Small intestine (tissue), 7 donors: ENCODE measurements at regions not wholly inside any gene's neighbourhood (a gene's known extent, or its start where the extent isn't known, plus 50 kb on each side); places are given as distances from the start of the nearest gene placed in this dataset.

Experiments used
- DNase-seq, 2 donors: peaks; one replicate each; pipeline versions ENCODE4 v3.0.0 to v3.0.0-alpha.2; 2013
- FAIRE-seq: peaks from 2 replicates; lab custom pipeline; 2012; peaks lifted over from hg19 to GRCh38; lab: Jason Lieb, UNC
- H3K27ac ChIP-seq, 3 donors: one replicate each; pipeline ENCODE4 v1.5.1; 2013; ENCODE audit warnings: low read length in 2 of 3, mild to moderate bottlenecking in 2 of 3, control low read depth in 1 of 3, inconsistent platforms in 1 of 3, low read depth in 1 of 3, moderate library complexity in 1 of 3
- H3K27me3 ChIP-seq, 3 donors: one replicate each; pipeline ENCODE4 v1.6.1; 2013; ENCODE audit warnings: low read length in 3 of 3, inconsistent platforms in 1 of 3; ENCODE audit not compliant: control insufficient read depth in 3 of 3, insufficient read depth in 3 of 3
- H3K36me3 ChIP-seq, 3 donors: one replicate each; pipeline ENCODE4 v1.6.1; 2013; ENCODE audit warnings: low read length in 3 of 3, inconsistent platforms in 1 of 3, low read depth in 1 of 3, mild to moderate bottlenecking in 1 of 3, moderate library complexity in 1 of 3; ENCODE audit not compliant: control insufficient read depth in 3 of 3, insufficient read depth in 2 of 3
- H3K4me1 ChIP-seq, 3 donors: one replicate each; pipeline ENCODE4 v1.6.1; 2013; ENCODE audit warnings: low read length in 2 of 3, inconsistent platforms in 1 of 3, low read depth in 1 of 3, mild to moderate bottlenecking in 1 of 3, moderate library complexity in 1 of 3; ENCODE audit not compliant: control insufficient read depth in 3 of 3, insufficient read depth in 2 of 3
- H3K4me3 ChIP-seq, 3 donors: one replicate each; pipeline ENCODE4 v1.5.1; 2013; ENCODE audit warnings: low read length in 3 of 3, control low read depth in 1 of 3, inconsistent platforms in 1 of 3, low read depth in 1 of 3, mild to moderate bottlenecking in 1 of 3, moderate library complexity in 1 of 3
- H3K9me3 ChIP-seq, 2 donors: one replicate each; pipeline ENCODE4 v1.6.1; 2013; ENCODE audit warnings: low read depth in 1 of 2, low read length in 1 of 2; ENCODE audit not compliant: control insufficient read depth in 2 of 2, insufficient read depth in 1 of 2
- WGBS, 3 donors: extraction: QIAGEN DNeasy Blood & Tissue Kit; methylation state at CpG; one replicate each; pipeline ENCODE4 v1.1.7; 2013; 5-methylcytosine and 5-hydroxymethylcytosine counted together
- donor health status: healthy with polysubstance abuse.
- donor health status: control.
- donor health status: control.
- donor health status: Bipolar disorder and iron deficiency.
- donor health status: healthy.

DNA sequence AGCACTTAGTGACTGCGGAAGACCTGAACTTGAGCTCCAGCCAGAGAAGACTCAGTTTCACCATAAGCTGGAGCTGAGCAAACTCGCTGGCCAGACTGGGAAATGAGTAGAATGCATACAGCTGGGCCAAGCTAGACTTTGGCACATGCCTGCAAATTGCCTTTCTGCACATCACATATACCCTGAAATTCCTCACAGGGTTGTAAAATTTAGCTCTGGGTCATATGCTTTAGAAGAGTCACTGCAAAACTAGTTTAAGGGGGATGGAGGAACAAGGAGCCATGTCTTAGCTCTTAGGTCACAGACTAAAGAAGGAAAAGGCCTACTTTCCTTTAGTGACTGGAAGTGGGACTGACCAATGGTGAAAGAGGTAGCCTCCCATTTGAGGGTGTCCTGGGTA, 67.6 kb downstream of the PPP1R3C start:
- Histone ChIP-seq H3K27me3 (no peaks in the 10 kb centered on the region), H3K4me1 (peaks cover 0 to 31% (median 0%) of the 10 kb centered on the region in 3 donors), H3K36me3 (peaks cover 0 to 4% (median 0%) of the 10 kb centered on the region in 3 donors), H3K4me3 (no peak overlapping the region), H3K9me3 (peaks cover 0 to 14% of the 10 kb centered on the region in 2 donors), H3K27ac (no peak overlapping the region)
- no peak for FAIRE-seq
- WGBS, 3 donors: 79 to 87% (median 79%) methylated on average over 2 of the region's 2 CpGs
- peak in 1 of 2 donors; percentile 37 for DNase-seq

GRCh38 chr10:91564508-91564907, 68.4 kb downstream of the PPP1R3C start:
- Histone ChIP-seq H3K27me3 (no peaks in the 10 kb centered on the region), H3K4me1 (peaks cover 0 to 36% (median 0%) of the 10 kb centered on the region in 3 donors), H3K36me3 (peaks cover 0 to 4% (median 0%) of the 10 kb centered on the region in 3 donors), H3K27ac (no peak overlapping the region), H3K4me3 (no peak overlapping the region), H3K9me3 (peaks cover 0 to 14% of the 10 kb centered on the region in 2 donors)
- FAIRE-seq (no peak), DNase-seq (no peak)
- 72 to 80% (median 75%) methylated on average over 4 of the region's 4 CpGs for WGBS, 3 donors
